ENCODE measurements at regions not wholly inside any gene's neighbourhood (a gene's known extent, or its start where the extent isn't known, plus 50 kb on each side); places are given as distances from the start of the nearest gene placed in this dataset.
A peak's percentile ranks its signal among the peaks of the same experiment; 100 is the strongest.

DNA sequence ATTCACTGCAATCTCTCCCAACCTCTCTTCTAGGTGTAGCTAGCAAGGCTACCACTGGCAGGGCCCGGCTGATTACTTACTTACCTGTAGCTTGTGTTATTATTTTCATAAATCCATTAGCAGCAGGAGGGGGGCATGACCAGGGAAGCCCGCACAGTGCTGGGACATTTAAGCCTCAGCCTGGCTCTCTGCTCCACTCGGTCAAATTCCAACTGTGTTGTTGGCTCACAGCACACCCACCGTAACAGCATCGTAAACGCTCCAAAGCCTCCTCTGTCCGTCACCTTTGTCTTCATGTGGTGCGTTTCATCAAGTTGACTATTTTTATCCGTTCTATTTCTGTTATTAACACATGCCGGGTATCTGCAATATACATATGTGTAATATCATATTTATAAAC is 264.7 kb downstream of the NSG2 start:
- DNase-seq (ENCODE audit: low read depth) = no peak
- TF ChIP-seq, protein P1, sequence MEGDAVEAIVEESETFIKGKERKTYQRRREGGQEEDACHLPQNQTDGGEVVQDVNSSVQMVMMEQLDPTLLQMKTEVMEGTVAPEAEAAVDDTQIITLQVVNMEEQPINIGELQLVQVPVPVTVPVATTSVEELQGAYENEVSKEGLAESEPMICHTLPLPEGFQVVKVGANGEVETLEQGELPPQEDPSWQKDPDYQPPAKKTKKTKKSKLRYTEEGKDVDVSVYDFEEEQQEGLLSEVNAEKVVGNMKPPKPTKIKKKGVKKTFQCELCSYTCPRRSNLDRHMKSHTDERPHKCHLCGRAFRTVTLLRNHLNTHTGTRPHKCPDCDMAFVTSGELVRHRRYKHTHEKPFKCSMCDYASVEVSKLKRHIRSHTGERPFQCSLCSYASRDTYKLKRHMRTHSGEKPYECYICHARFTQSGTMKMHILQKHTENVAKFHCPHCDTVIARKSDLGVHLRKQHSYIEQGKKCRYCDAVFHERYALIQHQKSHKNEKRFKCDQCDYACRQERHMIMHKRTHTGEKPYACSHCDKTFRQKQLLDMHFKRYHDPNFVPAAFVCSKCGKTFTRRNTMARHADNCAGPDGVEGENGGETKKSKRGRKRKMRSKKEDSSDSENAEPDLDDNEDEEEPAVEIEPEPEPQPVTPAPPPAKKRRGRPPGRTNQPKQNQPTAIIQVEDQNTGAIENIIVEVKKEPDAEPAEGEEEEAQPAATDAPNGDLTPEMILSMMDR (IDR thresholded peaks at IDR 0.05; ENCODE audit: insufficient read depth, low read depth, low read length) = no peak
- no peak overlapping the region for H3K4me3 ChIP-seq (ENCODE audit: low read depth, low read length)

DNA sequence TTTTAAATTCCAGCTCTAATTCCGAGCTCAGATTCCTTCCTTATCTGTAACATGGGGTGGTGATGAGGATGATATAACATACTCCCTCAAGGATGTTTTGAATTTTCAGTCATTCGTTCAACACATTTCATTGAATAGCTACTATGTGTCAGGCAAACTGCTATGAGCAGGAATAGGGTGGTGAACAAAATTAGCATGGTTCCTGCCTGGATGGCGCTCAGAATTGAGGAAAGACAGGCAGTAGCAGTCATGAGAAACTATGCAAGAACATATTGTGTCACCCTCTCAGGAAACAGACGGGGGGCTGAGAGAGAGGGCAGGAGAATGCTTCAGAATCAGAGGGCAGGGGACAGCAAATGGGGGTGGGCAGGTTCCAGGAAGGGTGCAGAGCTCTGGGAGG is 265.2 kb downstream of the NSG2 start:
- H3K4me3 ChIP-seq (ENCODE audit: low read depth, low read length) = no peak overlapping the region
- TF ChIP-seq, protein P1 (IDR thresholded peaks at IDR 0.05; ENCODE audit: insufficient read depth, low read depth, low read length) = no peak
- no peak for DNase-seq (ENCODE audit: low read depth)

DNA sequence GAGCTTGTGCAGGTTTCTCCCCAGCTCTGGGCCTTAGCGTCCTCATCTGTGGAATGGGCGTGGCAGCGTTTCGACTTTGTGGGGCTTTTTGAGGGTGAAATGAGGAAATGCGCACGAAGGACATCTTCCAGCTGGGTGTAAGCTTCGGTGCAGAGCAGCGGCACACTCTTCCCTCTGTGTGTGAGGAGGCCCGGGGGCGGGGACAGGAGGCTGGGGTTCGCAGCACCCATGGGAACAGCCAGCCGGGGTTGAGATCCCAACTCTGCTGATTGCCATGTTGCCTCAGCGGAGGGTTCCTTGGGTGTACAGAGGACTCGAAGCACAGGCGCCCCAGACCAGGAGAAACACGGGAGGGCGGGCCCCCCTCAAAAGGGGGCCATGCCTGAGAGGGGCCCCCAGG is 265.6 kb downstream of the NSG2 start:
- TF ChIP-seq, protein P1 (IDR thresholded peaks at IDR 0.05; ENCODE audit: insufficient read depth, low read depth, low read length) = no peak
- DNase-seq (ENCODE audit: low read depth) = no peak

DNA sequence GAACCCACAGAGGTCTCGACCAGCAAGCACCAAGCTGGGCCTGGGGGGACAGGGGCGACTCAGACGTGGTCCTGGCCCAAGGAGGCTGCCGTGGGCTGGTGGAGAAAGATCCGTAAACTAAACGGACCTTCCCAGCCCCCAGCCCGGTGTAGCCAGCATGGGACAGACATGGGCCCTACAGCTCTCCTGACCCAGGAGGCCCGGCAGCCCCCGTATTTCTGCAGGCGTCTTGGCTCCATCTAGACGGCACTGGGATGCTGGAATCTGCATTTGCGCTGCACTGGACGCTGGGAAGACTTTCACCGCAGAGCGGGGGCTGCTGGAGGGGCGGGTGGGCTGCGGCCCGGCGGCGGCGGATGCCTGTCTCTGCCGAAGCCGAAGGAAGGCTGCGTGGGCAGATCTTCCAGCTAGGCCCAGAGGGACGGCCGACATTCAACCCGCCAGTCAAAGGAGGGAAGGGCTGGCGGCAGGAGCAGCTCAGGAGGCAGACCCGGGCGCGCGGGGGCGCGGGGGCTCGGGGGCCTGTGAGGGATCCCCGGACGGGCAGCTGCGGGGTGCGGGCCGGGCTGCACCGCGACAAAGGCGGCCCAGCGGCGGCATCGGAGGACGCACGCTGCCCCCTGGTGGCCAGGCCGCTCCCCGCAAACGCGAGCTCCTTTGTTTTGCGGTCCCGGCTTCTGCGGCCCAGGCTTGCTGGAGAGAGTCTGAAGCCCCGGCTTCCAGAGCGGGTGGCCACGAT is 266.2 kb downstream of the NSG2 start:
- peak overlapping the region; percentile 44 for H3K4me3 ChIP-seq (ENCODE audit: low read depth, low read length)
- TF ChIP-seq, protein P1 (IDR thresholded peaks at IDR 0.05; ENCODE audit: insufficient read depth, low read depth, low read length) = peak; percentile 65
- peak; percentile 48 for DNase-seq (ENCODE audit: low read depth)

More for the DNA sequence above, 265.6 kb downstream of the NSG2 start:
- no peak overlapping the region for H3K4me3 ChIP-seq (ENCODE audit: low read depth, low read length)

DNA sequence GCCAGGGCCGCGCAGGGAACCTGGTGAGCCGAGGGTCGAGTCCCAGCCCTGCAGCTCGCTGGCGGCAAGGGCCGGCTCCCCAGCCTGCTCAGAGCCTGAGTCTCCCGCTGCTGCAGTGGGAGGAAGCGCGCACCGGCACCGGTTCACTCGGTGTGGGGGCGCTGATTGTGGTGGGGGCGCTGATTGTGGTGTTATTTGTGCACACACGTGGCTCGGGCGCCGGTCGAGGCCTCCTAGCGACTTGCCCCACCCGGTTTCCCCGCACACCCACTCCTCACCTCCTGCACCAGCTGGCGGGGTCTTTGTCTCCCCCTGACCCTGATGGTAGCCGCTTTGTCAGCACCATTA is 266.7 kb downstream of the NSG2 start:
- TF ChIP-seq, protein P1 (IDR thresholded peaks at IDR 0.05; ENCODE audit: insufficient read depth, low read depth, low read length) = no peak
- no peak overlapping the region for H3K4me3 ChIP-seq (ENCODE audit: low read depth, low read length)
- DNase-seq (ENCODE audit: low read depth) = no peak

DNA sequence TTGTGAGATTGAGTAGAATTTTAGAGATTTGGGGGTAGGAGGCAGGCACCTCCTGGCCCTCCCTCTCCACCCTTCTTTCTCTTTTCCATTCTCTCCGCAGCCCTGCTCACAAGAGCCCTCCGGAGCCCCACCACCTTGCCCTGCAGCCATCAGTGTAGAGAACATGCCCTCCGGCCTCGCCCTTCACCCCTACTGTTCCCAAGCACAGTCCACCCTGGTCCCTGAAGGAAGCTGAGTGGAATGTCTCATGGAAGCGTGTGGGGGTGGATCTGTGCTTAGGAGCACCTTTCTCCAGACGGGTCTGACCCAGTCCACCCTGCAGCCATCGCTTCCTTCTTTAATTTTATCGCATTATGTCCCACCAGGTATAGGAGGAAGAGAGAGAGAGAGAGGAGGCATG is 267.1 kb downstream of the NSG2 start:
- TF ChIP-seq, protein P1 (IDR thresholded peaks at IDR 0.05; ENCODE audit: insufficient read depth, low read depth, low read length) = no peak
- DNase-seq (ENCODE audit: low read depth) = no peak
- H3K4me3 ChIP-seq (ENCODE audit: low read depth, low read length) = no peak overlapping the region

DNA sequence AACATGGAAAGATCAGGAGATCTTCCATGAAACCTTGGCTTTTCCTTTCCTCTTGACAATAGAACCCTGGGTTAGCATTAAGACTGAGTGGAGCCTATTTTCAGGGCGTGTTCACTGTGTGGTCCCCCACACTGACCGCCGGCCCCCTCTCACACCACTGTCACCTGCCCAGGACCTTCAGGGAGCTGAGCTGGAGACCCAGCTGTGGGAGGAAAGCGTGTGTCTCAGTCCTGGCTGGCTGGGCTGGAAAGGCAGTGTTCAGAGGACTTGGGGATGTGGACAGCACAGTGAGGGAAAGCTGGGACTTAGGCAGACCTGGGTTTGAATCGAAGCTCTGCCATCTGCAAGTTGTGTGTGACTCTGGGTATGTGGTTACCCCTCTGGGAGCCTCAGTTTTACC is 268.1 kb downstream of the NSG2 start:
- H3K4me3 ChIP-seq (ENCODE audit: low read depth, low read length) = no peak overlapping the region
- DNase-seq (ENCODE audit: low read depth) = no peak
- TF ChIP-seq, protein P1 (IDR thresholded peaks at IDR 0.05; ENCODE audit: insufficient read depth, low read depth, low read length) = no peak
